HT-29 (cell line): ENCODE measurements at regions not wholly inside any gene's neighbourhood (a gene's known extent, or its start where the extent isn't known, plus 50 kb on each side); places are given as distances from the start of the nearest gene placed in this dataset.
"Not testable (repeated sequence)": the region's sequence is repeated elsewhere in the genome, so short reads cannot be mapped to it uniquely, and the experiment has no call there.

Source experiments
- DNase-seq: peaks from one replicate; pipeline ENCODE4 v3.0.0-alpha.2; 2015; ENCODE audit warnings: low spot score

- DNase-seq = peak; percentile 73
Observed at GRCh38 chr1:82388679-82389078, 587.9 kb downstream of the ADGRL2 start.

GRCh38 chr1:82387012-82387366 is 586.3 kb downstream of the ADGRL2 start:
- no peak for DNase-seq

GRCh38 chr1:82386365-82387011 is 585.8 kb downstream of the ADGRL2 start:
- no peak for DNase-seq

- DNase-seq = no peak
Observed at GRCh38 chr1:82384776-82385175, 584.0 kb downstream of the ADGRL2 start.

- DNase-seq = peak; percentile 54
Observed at GRCh38 chr1:82377201-82377884, 576.6 kb downstream of the ADGRL2 start.

GRCh38 chr1:82373710-82374109 is 573.0 kb downstream of the ADGRL2 start:
- DNase-seq = no peak

- DNase-seq = no peak
Observed at GRCh38 chr1:82371844-82372498, 571.2 kb downstream of the ADGRL2 start.

GRCh38 chr1:82367456-82367855 is 566.7 kb downstream of the ADGRL2 start:
- DNase-seq = no peak

- DNase-seq = no peak
Observed at GRCh38 chr1:82366689-82367088, 566.0 kb downstream of the ADGRL2 start.

- not testable (repeated sequence) for DNase-seq
Observed at GRCh38 chr1:82359541-82359940, 558.8 kb downstream of the ADGRL2 start.

- not testable (repeated sequence) for DNase-seq
Observed at GRCh38 chr1:82358706-82359105, 558.0 kb downstream of the ADGRL2 start.

- not testable (repeated sequence) for DNase-seq
Observed at GRCh38 chr1:82354546-82354945, 553.8 kb downstream of the ADGRL2 start.

GRCh38 chr1:82348487-82348886 is 547.8 kb downstream of the ADGRL2 start:
- no peak for DNase-seq

GRCh38 chr1:82346141-82346540 is 545.4 kb downstream of the ADGRL2 start:
- DNase-seq = no peak

GRCh38 chr1:82343381-82343780 is 542.6 kb downstream of the ADGRL2 start:
- DNase-seq = no peak

- no peak for DNase-seq
Observed at GRCh38 chr1:82337635-82338034, 536.9 kb downstream of the ADGRL2 start.

GRCh38 chr1:82330330-82330729 is 529.6 kb downstream of the ADGRL2 start:
- DNase-seq = no peak

GRCh38 chr1:82329226-82329625 is 528.5 kb downstream of the ADGRL2 start:
- DNase-seq = no peak

GRCh38 chr1:82323144-82323841 is 522.6 kb downstream of the ADGRL2 start:
- DNase-seq = peak; percentile 27

- no peak for DNase-seq
Observed at GRCh38 chr1:82321794-82322193, 521.1 kb downstream of the ADGRL2 start.

GRCh38 chr1:82319546-82319945 is 518.8 kb downstream of the ADGRL2 start:
- no peak for DNase-seq

- no peak for DNase-seq
Observed at GRCh38 chr1:82318921-82319320, 518.2 kb downstream of the ADGRL2 start.
